SH-SY5Y (cell line): ENCODE measurements at regions not wholly inside any gene's neighbourhood (a gene's known extent, or its start where the extent isn't known, plus 50 kb on each side); places are given as distances from the start of the nearest gene placed in this dataset.

Source experiments
- GATA2 ChIP-seq: IDR thresholded peaks from 2 replicates; pipeline ENCODE4 v1.6.1; 2011; ENCODE audit warnings: mild to moderate bottlenecking, low read depth, low read length
- GATA3 ChIP-seq: IDR thresholded peaks from 2 replicates; pipeline ENCODE4 v1.6.1; 2011; ENCODE audit warnings: low read depth, mild to moderate bottlenecking, low read length, moderate library complexity

DNA sequence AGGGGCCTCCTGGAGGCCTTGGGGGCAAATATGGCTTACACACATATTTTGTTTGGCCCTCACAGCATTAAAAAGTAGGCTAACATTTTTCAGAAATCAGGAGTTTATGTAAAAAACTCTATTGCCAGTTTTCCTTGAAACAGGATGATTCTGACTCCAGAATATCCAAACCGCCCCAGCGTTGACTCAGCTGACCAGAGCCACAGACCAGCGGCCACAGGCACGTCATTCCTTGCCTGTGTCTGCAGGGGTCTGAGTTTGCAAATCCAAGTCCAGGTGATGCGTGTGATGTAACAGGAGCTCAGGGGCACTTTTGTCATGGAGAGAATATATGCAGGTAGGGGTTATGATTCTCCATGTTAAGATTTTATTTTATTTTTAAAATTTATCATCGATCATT is 79.4 kb upstream of the ALKAL2 start:
- TF ChIP-seq GATA3 (no peak), GATA2 (no peak)

DNA sequence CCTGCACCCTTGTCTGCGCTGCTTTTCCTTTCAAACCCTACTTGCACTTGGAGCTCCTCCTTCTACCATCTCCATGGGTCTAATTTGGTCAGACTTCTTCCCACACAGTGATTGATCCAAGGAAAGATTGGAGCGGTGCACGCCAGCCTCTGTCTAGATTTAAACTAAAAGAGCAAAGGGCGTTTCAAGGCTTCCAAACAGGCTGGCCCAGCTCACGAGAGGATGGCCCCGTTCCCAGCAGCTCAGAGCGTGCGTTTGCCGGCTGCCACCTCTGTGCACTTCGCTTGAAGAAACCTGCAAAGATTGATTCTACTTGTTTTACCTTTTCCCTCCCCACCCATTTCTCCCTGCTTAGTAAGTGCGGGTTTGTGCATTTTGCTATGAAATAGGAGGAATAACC is 78.8 kb upstream of the ALKAL2 start:
- TF ChIP-seq GATA2: no peak

DNA sequence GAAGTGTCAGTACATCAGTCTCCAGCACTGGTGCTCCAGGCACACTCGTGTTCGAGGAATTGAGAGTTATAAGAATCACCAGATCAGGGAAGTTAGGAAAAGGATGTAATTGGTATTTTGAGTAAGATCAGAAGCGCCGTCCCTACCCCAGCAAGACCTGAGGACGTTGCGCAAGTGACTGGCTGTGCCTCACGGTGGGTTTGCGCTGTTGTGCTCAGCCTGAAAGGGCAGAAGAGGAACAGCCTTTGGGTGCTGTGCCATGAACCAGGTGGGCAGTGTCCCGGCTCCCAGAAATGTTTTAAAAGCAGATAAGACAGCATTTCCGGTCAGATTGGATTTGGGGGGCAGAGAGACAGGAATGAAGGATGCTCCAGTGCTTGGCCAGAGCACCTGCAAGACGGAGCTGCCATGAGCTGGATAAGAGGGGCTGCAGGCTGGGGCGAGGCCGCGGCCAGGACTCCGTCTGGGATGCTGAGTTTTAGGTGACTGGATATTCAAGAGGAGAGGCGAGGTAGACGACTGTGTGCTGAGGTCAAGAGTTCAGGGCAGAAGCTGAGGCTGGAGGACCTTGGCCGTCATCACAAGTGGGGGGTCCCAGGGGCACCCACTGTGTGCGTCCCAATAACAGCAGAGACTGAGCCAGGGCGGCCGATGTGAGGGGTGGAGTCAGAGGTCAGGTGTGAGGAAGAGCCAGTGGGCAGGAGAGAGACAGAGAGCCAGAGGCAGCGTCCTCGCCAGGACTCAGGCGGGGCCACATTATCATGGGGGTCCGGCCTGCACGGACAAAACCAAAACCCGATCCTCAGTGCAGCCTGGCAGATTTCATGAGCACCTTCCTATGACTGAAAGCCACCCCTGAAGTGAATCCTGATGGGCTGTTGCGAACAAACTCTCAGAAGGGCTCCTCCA is 77.7 kb upstream of the ALKAL2 start:
- TF ChIP-seq GATA3 (no peak), GATA2 (no peak)

DNA sequence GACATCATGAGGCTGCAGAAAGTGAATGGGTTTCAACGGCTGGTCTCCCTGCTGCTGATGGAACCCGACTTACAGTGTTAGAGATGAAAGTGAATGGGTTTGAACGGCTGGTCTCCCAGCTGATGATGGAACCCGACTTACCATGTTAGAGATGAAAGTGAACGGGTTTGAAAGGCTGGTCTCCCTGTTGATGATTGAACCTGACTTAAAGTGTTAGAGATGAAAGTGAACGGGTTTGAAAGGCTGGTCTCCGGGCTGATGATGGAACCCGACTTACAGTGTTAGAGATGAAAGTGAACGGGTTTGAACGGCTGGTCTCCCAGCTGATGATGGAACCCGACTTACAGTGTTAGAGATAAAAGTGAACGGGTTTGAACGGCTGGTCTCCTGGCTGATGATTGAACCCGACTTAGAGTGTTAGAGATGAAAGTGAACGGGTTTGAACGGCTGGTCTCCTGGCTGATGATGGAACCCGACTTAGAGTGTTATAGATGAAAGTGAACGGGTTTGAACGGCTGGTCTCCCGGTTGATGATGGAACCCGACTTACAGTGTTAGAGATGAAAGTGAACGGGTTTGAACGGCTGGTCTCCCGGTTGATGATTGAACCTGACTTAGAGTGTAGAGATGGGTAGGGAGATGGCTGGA is 76.1 kb upstream of the ALKAL2 start:
- TF ChIP-seq GATA3 (no peak), GATA2 (no peak)

DNA sequence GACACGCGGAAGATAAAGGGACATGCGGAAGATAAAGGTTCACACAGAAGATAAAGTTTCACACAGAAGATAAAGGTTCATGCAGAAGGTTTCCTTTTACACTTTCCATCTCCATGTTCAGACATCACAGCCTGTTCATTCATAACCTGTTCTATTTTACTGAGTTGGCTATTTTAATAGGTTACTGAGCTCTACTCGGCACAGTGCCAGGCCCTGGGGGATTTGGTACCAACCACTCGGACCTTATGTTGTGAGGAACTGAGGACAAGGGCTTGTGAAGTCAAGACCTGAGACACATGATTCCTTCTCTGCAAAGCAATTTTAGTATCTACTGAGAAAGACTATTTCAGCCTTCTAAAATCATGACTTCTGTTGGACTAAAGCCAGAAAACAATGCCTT is 75.0 kb upstream of the ALKAL2 start:
- TF ChIP-seq GATA2 (no peak), GATA3 (no peak)

DNA sequence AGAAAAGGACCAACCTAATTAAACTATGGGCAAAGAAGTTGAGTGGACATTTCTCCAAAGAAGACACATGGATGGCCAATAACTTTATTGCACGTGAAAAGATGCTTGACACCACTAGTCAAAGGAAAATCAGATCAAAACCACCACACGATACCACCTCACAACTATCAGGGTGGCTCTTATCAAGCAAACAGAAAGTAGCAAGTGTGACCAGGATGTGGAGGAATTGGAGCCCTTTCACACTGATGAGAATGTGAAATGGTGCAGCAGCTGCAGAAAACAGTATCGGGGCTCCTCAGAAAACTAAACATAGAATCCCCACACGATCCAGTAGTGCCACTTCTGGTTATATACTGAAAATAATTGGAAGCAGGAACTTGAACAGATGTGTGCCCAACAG is 72.2 kb upstream of the ALKAL2 start:
- no peak for TF ChIP-seq GATA3
- TF ChIP-seq GATA2: no peak

DNA sequence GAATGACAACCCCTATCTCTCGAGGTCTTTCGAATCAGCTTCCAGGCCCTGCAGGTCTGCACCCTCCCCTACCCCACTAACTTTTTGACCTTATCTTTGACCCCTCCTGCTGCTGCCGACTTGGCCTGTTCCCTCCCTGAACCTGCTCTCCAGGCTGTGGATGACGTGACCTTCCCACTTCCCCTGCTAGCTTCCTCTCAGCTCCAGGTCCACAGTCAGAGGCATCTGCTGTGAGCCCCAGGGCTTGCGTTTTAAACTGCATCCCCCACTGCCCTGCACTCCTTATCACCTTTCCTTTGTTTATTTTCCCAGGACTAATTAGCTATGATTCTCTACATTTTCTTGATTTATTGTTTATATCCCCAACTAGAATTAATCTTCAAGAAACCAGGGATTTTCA is 71.2 kb upstream of the ALKAL2 start:
- TF ChIP-seq GATA3 (no peak), GATA2 (no peak)

DNA sequence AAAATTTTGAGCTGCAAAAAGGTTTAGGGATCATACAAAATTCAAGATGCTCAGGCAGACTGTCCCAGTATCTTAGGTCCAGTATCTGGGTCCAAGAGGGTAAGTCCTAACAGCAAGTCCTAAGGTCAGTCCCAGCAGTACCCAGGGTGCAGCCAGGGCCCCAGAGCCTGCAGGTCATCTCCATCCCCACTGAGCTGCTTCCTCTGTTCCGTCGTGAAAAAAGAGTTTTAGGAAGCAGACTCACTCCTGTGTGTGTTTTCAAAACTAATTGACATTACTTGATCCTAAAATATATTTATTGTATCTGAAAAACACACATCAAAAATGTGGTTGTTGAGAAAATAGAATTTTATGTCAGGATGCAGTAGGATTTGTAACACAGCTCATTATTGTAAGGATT is 69.9 kb upstream of the ALKAL2 start:
- no peak for TF ChIP-seq GATA2
- no peak for TF ChIP-seq GATA3

DNA sequence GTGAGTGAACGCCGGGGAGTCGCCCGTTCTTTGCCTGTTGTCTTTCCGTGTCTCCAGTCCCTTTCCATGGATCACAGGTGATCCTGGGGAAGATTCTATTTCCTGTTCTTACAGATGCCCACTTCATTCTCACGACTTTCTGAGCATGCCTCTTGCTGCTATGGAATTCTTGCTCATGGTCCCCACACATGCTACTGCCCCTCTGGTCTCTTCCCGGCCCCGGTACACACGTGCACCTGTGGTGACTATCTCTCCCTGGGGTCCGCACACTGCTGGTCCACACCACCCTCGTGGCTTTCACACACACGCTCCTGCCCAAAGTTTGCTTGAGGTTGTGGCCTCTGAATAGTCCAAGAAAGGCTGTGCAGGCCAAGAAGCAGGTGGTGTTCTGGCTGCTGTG is 67.9 kb upstream of the ALKAL2 start:
- TF ChIP-seq GATA2 (no peak), GATA3 (no peak)

DNA sequence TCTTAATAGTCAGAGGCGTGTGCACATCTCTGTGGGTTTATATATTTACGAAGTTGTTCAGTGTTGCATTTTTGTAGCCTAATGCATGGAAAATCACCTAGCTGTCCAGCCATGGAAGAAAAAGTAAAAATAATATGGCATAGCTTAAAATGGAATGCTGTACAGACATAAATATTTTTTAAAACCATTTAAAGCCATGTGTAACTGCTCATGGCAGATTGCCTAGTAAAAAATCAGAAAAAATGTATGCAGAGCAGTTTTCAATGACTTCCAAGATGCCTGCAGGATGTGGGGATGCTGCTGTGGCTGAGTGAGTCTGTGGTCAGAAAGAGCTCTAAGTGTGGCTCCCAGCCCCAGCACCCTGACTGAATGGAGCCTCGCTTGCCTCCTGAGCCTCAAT is 64.8 kb upstream of the ALKAL2 start:
- TF ChIP-seq GATA3: no peak
- no peak for TF ChIP-seq GATA2

DNA sequence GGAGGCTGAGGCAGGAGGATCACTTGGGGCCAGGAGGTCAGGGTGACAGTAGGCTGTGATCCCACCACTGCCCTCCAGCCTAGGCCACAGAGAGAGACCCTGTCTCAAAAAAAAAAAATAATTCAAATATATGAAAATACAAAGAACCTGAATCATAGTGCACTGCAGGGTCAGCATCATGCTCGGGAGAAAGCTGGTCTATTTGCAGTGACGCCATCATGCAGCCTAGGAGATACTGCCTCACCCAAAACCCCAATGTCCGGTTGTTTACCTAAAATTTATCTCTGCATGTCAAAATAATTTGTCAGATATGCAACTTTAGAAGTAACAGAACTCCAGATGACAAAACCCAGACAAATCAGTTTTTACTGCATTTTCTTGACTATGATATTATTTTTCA is 61.5 kb upstream of the ALKAL2 start:
- no peak for TF ChIP-seq GATA3
- TF ChIP-seq GATA2: no peak

DNA sequence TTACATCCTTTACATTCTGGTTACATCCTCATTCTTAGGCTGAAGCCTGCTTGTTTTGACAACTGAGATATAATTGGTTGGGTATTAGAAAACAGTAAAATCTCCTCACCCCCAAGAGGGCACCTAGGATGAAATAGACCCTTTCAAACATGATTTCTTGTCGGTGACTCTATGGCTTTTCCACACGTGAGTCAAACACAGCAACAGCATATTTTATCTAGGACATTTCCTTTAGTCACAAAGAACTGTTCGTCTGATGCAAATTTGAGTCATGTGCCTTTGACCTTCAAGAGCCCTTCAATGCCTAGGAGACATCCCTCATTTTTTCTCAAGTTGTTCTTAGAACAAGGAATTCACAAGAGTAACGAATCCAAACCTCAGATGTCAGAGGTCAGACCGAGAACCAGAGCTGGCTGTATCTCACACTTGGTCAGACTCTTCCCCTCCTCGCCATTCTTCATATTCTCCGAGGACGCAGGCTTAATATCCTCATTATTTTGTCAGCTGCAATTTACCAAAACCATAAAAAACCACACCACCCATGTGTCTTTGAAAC is 60.5 kb upstream of the ALKAL2 start:
- no peak for TF ChIP-seq GATA3
- TF ChIP-seq GATA2: no peak

DNA sequence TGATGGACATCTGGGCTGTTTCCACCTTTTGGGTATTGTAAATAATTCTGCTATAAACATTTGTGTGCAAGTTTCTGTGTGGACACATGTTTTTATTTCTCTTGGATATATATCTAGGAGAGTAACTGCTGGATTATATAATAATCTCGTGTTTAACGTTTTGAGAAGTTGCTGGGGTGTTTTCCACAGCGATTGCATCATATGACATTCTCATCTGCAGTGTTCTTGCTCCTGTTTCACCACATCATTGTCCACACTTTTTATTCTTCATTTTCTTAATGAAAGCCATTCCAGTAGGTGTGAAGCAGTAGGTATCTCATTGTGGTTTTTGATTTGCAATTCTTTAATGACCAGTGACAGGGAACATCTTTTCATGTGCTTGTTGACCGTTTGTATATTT is 56.9 kb upstream of the ALKAL2 start:
- TF ChIP-seq GATA2 (no peak), GATA3 (no peak)

DNA sequence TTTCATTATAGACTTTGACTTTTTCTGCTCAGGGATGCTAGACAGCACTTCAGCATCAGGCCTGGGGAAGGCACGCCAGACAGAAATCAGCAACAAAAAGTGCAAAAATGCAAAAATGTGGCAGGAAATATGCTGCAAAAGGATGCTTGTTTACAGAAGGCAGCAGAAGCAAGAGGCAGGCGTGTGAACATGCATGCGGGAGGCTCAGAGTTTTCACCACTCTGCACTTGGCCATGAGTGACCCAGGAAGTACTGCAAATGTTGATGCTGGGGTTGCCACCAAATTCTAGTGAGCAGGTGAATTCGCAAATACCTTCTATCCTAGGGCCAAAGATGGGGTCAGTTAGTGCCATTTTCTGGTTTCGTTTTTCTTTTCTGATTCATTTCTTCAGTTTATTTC is 55.5 kb upstream of the ALKAL2 start:
- TF ChIP-seq GATA3 (no peak), GATA2 (no peak)

DNA sequence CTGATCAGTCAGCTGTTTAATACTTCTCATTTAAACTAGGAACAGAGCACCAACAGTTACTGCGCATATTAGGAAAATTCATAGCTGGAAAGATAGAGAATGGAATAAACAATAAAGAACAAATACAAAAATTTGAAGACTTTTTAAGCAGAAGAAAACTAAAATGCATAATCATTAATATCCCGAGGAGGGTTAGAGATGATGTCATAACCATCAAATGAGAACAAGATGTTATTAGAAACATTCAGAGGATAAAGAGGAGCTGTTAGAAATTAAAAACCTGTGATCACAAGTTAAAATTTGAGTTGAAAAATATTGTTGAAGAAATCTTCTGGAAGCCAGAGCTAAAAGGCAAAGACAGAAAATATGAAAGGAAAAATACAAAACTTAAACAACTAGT is 54.0 kb upstream of the ALKAL2 start:
- no peak for TF ChIP-seq GATA2
- TF ChIP-seq GATA3: no peak
